HG02642 (cell line): ENCODE measurements at regions not wholly inside any gene's neighbourhood (a gene's known extent, or its start where the extent isn't known, plus 50 kb on each side); places are given as distances from the start of the nearest gene placed in this dataset.
"Not testable (repeated sequence)": the region's sequence is repeated elsewhere in the genome, so short reads cannot be mapped to it uniquely, and the experiment has no call there.

Experiments used
- ATAC-seq: cut with Tn5 transposase; IDR thresholded peaks from one replicate; pipeline ENCODE4 v1.9.1; 2021; ENCODE audit warnings: mild to moderate bottlenecking; ENCODE audit not compliant: unreplicated experiment, poor library complexity

- ATAC-seq: no peak
Observed at GRCh38 chr10:31121757-31122577, 90.3 kb upstream of the ZNF438 start.

- no peak for ATAC-seq
Observed at GRCh38 chr10:31123946-31124345, 92.3 kb upstream of the ZNF438 start.

- no peak for ATAC-seq
Observed at GRCh38 chr10:31124852-31125251, 93.2 kb upstream of the ZNF438 start.

- ATAC-seq: no peak
Observed at GRCh38 chr10:31125789-31126188, 94.1 kb upstream of the ZNF438 start.

- ATAC-seq: no peak
Observed at GRCh38 chr10:31126593-31126992, 94.9 kb upstream of the ZNF438 start.

GRCh38 chr10:31128536-31128935 lies 96.9 kb upstream of the ZNF438 start:
- no peak for ATAC-seq

GRCh38 chr10:31129271-31129670 lies 97.6 kb upstream of the ZNF438 start:
- ATAC-seq: no peak

GRCh38 chr10:31129880-31130405 lies 98.3 kb upstream of the ZNF438 start:
- ATAC-seq: no peak

GRCh38 chr10:31130406-31130805 lies 98.7 kb upstream of the ZNF438 start:
- no peak for ATAC-seq

- no peak for ATAC-seq
Observed at GRCh38 chr10:31131251-31131650, 99.6 kb upstream of the ZNF438 start.

- no peak for ATAC-seq
Observed at GRCh38 chr10:31132681-31133244, 101.1 kb upstream of the ZNF438 start.

- no peak for ATAC-seq
Observed at GRCh38 chr10:31133251-31133791, 101.7 kb upstream of the ZNF438 start.

- ATAC-seq: peak; percentile 70
Observed at GRCh38 chr10:31133792-31134310, 102.2 kb upstream of the ZNF438 start.

GRCh38 chr10:31134311-31134952 lies 102.8 kb upstream of the ZNF438 start:
- peak; percentile 52 for ATAC-seq

GRCh38 chr10:31135171-31135570 lies 103.5 kb upstream of the ZNF438 start:
- ATAC-seq: no peak

- ATAC-seq: not testable (repeated sequence)
Observed at GRCh38 chr10:31135791-31136190, 104.1 kb upstream of the ZNF438 start.

GRCh38 chr10:31136386-31136785 lies 104.7 kb upstream of the ZNF438 start:
- ATAC-seq: no peak

GRCh38 chr10:31136930-31137885 lies 105.5 kb upstream of the ZNF438 start:
- no peak for ATAC-seq

- ATAC-seq: no peak
Observed at GRCh38 chr10:31138026-31138553, 106.4 kb upstream of the ZNF438 start.
